ENCODE measurements at regions not wholly inside any gene's neighbourhood (a gene's known extent, or its start where the extent isn't known, plus 50 kb on each side); places are given as distances from the start of the nearest gene placed in this dataset.

- DNase-seq, result no peak
- Histone ChIP-seq H3K9ac (ENCODE audit: extremely low read depth, low read length, poor library complexity, severe bottlenecking) (no peak overlapping the region), H3K9me3 (ENCODE audit: control insufficient read depth, low read length) (peaks cover 8% of the 10 kb centered on the region), H3K4me1 (ENCODE audit: control insufficient read depth, insufficient read depth, low read length) (peaks cover 4% of the 10 kb centered on the region), H3K27me3 (ENCODE audit: control insufficient read depth, insufficient read depth, low read length, poor library complexity, severe bottlenecking) (no peaks in the 10 kb centered on the region), H3K36me3 (ENCODE audit: control insufficient read depth, insufficient read depth, low read length) (no peaks in the 10 kb centered on the region), H3K4me3 (ENCODE audit: low read length) (peak overlapping the region; percentile 64), H3K27ac (ENCODE audit: low read depth, low read length) (no peak overlapping the region)
- Mint-ChIP-seq H3K27me3 (ENCODE audit: insufficient read depth) (no peaks in the 10 kb centered on the region), H3K36me3 (ENCODE audit: low read depth) (no peaks in the 10 kb centered on the region), H3K27ac (peak overlapping the region; percentile 80), H3K4me3 (no peak overlapping the region), H3K9me3 (peaks cover 4% of the 10 kb centered on the region), H3K4me1 (peaks cover 10% of the 10 kb centered on the region)
- TF ChIP-seq CTCF (conservative IDR thresholded peaks at IDR 0.05), result no peak
- 46% methylated on average over 2 of the region's 2 CpGs; no CpG with 5 or more reads in 1 of the 2 experiments for WGBS, 2 experiments (ENCODE audit: insufficient coverage in 1 of 2, insufficient read length in 1 of 2)
Observed at GRCh38 chr18:64840911-64841701, 692.2 kb upstream of the LINC00305 start.

- H3K4me1 Mint-ChIP-seq, result no peaks in the 10 kb centered on the region
- H3K9me3 Mint-ChIP-seq, result no peaks in the 10 kb centered on the region
- H3K36me3 Mint-ChIP-seq (ENCODE audit: low read depth), result no peaks in the 10 kb centered on the region
- Histone ChIP-seq H3K9ac (ENCODE audit: extremely low read depth, low read length, poor library complexity, severe bottlenecking) (no peak overlapping the region), H3K27me3 (ENCODE audit: control insufficient read depth, insufficient read depth, low read length, poor library complexity, severe bottlenecking) (no peaks in the 10 kb centered on the region), H3K4me3 (ENCODE audit: low read length) (no peak overlapping the region), H3K4me1 (ENCODE audit: control insufficient read depth, insufficient read depth, low read length) (no peaks in the 10 kb centered on the region), H3K27ac (ENCODE audit: low read depth, low read length) (no peak overlapping the region), H3K9me3 (ENCODE audit: control insufficient read depth, low read length) (no peaks in the 10 kb centered on the region), H3K36me3 (ENCODE audit: control insufficient read depth, insufficient read depth, low read length) (no peaks in the 10 kb centered on the region)
- 87 to 100% methylated on average over 1 to 3 of the region's 3 CpGs for WGBS, 2 experiments (ENCODE audit: insufficient coverage in 1 of 2, insufficient read length in 1 of 2)
- TF ChIP-seq CTCF (conservative IDR thresholded peaks at IDR 0.05), result no peak
- no peaks in the 10 kb centered on the region for H3K27me3 Mint-ChIP-seq (ENCODE audit: insufficient read depth)
- no peak for DNase-seq
- H3K27ac Mint-ChIP-seq, result no peak overlapping the region
- H3K4me3 Mint-ChIP-seq, result no peak overlapping the region
Observed at GRCh38 chr18:64810354-64810753, 661.5 kb upstream of the LINC00305 start.

- DNase-seq, result no peak
- Mint-ChIP-seq H3K4me3 (no peak overlapping the region), H3K9me3 (no peaks in the 10 kb centered on the region), H3K4me1 (no peaks in the 10 kb centered on the region), H3K27ac (no peak overlapping the region), H3K36me3 (ENCODE audit: low read depth) (no peaks in the 10 kb centered on the region), H3K27me3 (ENCODE audit: insufficient read depth) (no peaks in the 10 kb centered on the region)
- H3K27me3 ChIP-seq (ENCODE audit: control insufficient read depth, insufficient read depth, low read length, poor library complexity, severe bottlenecking), result no peaks in the 10 kb centered on the region
- H3K9ac ChIP-seq (ENCODE audit: extremely low read depth, low read length, poor library complexity, severe bottlenecking), result no peak overlapping the region
- 93 to 96% methylated on average over 3 to 5 of the region's 5 CpGs for whole genome bisulfite sequencing, 2 experiments (ENCODE audit: insufficient coverage in 1 of 2, insufficient read length in 1 of 2)
- H3K4me3 ChIP-seq (ENCODE audit: low read length), result no peak overlapping the region
- H3K9me3 ChIP-seq (ENCODE audit: control insufficient read depth, low read length), result no peaks in the 10 kb centered on the region
- no peaks in the 10 kb centered on the region for H3K4me1 ChIP-seq (ENCODE audit: control insufficient read depth, insufficient read depth, low read length)
- no peaks in the 10 kb centered on the region for H3K36me3 ChIP-seq (ENCODE audit: control insufficient read depth, insufficient read depth, low read length)
- TF ChIP-seq CTCF (conservative IDR thresholded peaks at IDR 0.05), result no peak
- H3K27ac ChIP-seq (ENCODE audit: low read depth, low read length), result no peak overlapping the region
Observed at GRCh38 chr18:64809801-64810200, 660.9 kb upstream of the LINC00305 start.

All from endodermal cell (in vitro differentiated cells).